ENCODE measurements at regions not wholly inside any gene's neighbourhood (a gene's known extent, or its start where the extent isn't known, plus 50 kb on each side); places are given as distances from the start of the nearest gene placed in this dataset.

DNA sequence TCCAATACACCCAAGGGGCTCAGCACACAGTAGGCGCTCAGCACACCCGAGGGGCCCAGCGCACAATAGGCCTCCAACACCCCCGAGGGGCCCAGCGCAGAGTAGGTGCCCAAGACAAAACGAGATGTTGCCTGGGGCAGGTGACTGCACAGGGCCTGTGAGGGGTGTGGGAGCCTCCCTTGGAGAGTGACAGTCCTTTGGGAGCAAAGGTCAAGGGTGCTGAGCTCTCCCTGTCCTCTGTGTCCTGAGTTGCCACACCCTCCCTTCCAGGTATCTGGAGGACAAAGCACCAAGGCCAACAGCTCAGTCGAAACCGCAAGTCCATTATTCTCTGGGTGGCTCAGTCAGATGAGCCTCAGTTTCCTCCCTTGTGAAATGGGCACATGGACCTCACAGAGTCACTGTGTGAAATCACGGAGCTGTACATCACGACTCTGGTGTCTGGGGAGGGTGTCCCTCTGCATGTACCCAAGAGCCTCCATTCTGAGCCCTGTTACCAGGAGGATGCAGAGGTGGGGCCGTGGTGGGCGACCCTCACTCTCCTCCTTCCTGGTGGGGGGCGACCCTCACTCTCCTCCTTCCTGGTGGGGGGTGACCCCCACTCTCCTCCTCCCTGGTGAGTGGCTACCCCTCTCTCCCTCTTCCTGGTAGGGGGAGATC lies 81.3 kb downstream of the FOXL3 start:
- no peak for DNase-seq (ENCODE audit: low read depth)

DNA sequence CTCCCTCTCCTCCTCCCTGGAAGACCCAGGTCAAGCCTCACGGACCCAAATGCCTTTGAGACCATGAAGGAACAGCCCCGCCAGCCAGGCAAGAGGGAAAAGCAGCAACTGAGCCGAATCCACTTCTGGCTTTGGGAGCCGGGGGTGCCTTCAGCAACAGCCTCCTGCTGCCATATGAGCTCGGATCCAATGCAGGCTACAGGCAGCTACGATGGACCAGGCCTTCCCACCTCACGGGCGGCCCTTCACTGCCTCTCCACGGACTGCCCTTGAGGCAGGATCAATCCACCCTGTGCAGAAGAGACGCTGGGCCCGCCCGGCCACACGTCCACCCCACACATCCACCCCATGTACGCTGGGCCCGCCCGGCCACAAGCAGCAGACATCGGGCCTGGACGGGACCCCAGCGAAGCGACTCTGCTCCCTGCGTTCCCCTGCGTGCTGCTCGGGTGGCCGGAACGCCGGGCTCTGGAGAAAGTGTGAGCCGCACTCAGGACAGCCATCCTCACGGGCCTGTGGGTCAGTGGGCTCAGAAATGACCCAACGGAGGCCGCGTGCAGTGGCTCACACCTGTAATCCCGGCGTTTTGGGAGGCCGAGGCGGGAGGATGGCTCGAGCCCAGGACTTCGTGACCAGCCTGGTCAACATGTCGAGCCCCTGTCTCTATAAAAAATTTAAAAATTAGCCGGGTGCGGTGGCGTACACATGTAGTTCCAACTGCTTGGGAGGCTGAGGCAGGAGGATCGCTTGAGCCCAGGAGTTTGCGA lies 82.0 kb downstream of the FOXL3 start:
- no peak for DNase-seq (ENCODE audit: low read depth)

DNA sequence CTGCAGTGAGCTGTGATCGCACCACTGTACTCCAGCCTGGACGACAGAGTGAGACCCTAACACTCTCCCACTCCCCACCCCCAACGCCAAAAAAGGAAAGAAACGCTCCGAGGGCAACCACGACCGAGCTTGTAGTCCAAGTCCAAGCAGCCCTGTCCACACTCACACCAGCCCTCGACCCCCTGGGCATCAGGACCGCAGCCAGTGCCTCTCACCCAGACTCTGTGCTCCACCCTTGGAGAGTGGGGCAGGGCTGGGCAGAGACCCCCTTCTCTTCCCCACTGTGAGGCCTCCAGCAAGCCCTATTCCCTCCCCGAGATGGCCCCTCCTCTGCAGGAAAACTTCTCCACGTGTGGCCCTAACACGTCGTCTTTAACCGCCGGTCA lies 82.6 kb downstream of the FOXL3 start:
- DNase-seq (ENCODE audit: low read depth), result no peak

DNA sequence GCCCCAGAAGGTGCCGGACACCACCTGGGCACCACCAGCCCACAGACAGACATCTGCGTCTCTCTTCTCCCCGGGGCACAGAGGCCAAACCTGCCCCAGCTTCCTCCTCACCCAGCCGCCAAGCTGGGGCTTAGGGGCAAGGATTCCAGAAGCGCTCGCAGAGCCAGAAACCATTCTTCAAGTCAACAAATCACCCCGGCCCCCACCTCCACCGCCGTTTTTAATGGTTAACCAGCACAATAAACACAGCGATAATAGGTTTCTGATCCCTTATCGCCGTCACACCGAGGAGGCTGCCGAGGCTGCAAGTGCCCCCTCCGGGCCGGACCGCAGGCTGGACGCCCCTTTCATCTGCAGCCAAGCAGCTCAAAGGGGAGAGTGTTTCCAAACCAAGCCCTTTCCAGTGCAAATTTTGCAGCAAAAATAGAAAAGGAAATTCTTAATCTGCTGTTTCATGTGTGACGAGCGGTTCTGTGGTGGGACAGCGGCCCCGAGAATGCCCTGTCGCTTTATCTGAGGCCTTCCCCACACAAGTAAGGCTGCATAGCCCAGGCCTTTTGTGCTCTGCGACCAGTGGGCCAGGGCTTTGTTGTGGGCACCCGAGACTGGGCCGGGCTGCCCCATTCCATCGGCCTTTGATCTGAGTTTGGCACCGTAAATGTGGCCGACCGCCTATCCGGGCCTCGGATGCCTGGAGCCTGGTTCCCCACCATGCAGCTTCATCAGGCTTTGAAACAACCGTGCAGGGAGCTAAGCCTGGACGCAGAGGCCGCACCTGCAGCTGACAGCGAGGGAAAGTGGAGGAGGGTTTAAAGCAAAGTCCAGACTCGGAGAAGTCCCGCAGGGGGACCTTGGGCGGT lies 83.2 kb downstream of the FOXL3 start:
- DNase-seq (ENCODE audit: low read depth), result no peak

DNA sequence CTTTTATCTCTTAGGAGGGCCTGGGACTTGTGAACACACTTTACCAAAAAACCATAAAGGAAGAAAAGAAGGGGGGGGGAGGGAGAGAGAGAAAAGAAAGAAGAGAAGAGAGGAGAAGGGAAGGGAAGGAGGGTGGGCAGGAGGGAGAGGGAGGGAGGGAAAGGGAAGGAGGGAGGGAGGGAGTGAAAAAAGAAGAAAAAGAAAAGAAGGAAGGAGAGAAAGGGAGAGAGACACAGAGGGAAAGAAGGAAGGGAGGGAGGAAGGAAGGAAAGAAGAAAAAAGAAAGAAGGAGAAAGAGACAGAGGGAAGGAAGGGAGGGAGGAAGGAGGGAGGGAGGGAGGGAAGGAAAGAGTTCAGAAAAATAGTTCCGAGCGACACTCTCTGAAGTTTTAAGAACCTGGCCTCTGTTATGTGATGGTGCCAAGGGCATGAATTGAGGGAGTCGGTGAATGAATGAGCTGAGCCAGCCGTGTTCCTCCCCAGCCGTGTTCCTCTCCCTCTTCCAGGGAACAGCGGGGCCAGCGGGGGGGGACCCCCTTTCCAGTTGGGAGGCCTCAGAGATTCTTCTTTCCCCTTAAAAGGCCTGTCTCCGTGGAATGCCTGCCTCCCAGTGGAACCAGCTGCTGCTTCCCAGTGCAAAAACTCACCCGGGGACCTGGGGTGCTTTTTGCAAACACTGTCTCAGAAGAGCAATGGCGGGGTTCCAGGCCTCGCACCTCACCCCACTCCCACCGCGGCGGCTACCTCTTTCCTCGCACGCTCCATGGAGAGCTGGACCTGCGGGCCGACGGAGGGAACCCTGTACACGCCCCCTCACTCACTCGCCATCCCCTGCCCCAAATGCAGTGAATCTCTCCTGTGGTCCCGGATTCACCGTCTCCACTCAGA lies 84.1 kb downstream of the FOXL3 start:
- no peak for DNase-seq (ENCODE audit: low read depth)

DNA sequence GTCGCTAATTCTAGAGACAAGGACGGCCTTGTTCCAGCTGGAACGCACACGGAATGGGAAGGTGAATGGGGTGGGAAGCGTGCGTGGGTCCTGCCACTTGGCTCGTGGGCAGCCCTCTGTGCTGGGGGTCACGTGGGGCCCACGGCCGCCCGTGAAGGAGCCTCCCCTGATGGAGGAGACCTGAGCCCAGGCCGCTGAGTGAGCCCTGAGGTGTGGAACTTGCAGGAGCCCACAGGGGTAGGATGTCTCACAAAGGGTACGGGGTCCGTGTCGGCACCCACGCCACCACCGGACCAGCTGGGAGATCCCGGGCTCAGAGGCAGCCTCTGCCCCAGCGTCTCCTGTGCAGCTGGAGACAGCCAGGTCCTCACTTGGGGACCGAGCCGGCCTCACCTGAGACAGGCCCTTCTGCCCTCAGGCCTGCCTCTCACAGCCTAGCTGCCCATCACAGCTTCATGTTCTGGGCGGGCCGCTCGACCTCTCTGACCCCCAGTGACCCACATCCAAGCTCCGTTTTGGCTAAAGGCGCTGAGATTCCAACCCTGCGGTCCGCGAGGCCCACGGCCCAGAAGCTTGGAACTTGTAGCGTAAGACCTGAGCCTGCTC lies 84.8 kb downstream of the FOXL3 start:
- DNase-seq (ENCODE audit: low read depth), result no peak

DNA sequence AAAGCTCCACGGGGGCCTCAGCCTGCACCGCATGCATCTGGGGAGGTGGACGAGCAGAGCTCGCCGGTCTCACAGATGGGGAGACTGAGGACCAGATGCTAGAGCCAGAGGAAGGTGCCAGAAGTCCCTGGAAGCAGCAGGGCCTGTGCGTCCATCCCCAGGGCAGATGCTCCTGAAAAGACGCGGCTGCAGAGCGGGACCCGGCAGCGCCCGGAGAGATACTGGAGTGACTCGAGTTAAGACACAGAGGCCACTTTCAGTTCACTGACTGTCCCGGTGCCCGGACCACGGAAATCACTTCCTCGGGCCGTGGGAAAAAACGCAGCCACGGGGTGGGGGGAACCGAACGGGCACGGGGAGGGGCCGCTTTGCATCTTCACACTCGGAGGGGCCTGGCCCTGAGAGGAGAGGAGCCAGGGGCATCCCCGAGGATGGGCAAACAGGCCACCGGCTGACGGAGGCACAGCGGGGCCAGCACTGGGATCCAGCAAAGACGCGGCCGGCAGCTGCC lies 85.4 kb downstream of the FOXL3 start:
- DNase-seq (ENCODE audit: low read depth), result no peak

DNA sequence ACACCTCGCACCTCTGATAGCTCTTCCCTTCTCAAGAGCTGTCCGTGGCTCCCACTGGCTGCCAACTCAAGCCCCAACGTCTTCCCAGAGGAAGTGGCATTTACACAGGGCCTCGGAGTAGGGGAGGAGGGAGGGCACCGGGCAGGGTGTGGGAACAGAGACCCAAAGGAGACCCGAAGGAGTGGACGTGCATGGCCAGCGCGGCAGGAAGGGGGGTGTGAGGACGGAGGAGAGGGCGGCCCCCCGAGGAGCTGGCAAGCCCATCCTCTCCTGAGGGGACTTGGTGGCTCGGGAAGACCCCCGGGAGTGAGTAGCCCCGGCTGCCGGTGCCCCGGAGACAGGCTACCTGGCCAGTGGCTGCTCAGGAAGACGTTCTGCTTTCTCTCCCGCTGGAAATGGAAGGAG lies 85.9 kb downstream of the FOXL3 start:
- DNase-seq (ENCODE audit: low read depth), result no peak

DNA sequence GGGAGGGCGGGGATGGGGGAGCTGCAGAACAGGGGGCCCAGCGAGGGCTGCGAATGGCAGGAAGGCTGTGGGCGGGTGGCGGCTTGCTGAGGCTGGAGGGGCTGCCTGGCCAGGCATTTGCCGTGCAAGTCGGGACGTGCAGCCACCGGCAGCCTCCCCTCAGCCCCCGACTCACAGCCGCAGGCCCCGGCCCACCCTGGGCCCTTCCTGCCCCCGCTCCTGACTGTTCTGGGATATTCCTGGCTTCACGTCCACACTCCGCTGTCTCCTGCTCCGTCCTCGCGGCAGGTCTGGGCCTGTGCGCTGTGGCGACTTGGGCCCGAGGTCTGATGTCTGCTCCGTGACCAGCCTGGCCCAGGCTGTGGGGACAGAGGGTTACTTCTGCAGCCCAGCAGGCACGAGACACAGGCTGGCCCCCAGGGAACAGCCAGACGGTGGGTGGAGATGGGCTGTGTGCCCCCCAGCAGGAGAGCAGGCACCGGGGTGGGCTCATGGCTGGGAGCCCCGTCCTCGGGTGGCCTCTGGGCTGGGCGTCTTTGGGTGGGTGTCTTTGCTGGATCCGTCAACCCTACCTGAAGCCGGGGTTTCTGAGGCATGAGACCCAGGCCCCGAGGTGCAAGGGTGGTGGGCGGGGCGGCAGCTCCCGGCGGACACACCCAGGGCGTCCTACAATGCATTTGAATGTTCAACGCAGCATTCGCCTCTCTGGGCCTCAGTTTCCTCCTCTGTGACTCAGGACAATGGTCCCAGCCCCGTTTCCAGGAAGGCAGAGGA lies 86.5 kb downstream of the FOXL3 start:
- DNase-seq (ENCODE audit: low read depth), result no peak

DNA sequence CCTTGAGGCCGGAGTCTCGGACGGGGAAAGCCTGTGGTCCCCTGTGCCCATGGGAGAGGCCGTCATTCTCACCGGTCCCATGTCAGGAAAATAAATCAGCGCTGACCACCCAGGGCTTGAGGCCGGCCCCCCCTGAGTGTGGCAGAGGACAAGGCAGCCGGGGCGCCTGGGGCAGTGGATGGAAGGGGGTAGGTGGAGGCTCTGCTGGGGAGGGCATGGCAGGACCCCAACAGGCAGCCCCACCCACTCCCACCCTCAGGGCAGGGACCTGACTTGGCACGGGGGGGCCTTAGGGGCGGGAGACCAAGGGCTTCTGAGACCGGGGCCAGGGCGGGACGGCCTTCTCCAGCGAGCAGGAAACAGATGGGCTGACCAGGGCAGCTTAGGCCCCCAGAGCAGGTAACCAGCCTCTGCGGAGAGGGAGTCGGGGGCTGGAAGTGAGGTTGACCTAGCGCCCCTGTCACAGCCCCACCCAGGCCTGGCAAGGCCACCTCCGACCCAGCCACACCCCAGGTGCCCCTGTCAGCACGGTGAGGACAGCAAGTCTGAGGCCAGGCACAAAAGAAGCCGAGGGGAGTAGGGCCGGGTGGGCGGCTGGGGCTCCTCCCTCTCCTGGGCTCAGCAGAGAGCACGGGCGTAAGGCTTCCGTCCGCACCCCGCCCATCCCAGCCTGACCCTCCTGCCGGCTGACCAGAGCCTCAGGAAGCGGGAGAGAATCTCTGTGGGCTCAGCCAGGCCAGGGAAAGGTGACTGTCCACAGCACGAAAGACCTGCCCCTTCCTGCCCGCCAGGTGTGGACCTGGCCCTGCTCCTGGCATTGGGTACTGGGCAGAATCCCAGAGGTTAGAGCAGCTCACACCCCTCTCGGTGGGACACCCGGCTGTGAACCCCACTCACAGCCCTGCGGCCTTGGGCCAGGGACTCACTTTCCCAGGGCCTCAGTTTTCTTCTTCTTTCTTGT lies 87.4 kb downstream of the FOXL3 start:
- DNase-seq (ENCODE audit: low read depth), result no peak

DNA sequence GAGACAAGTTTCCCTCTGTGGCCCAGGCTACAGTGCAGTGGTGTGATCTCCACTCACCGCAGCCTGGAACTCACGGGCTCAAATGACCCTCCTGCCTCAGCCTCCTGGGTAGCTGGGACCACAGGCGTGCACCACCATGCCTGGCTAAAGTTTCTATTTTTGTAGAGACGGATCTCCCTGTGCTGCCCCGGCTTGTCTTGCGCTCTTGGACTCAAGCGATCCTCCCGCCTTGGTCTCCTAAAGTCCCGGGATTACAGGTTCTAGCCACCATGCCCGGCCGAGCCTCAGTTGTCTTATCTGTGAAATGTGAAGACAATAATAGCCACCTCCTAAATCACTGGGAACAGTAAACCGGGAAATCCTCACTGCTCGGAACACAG lies 88.1 kb downstream of the FOXL3 start:
- no peak for DNase-seq (ENCODE audit: low read depth)

DNA sequence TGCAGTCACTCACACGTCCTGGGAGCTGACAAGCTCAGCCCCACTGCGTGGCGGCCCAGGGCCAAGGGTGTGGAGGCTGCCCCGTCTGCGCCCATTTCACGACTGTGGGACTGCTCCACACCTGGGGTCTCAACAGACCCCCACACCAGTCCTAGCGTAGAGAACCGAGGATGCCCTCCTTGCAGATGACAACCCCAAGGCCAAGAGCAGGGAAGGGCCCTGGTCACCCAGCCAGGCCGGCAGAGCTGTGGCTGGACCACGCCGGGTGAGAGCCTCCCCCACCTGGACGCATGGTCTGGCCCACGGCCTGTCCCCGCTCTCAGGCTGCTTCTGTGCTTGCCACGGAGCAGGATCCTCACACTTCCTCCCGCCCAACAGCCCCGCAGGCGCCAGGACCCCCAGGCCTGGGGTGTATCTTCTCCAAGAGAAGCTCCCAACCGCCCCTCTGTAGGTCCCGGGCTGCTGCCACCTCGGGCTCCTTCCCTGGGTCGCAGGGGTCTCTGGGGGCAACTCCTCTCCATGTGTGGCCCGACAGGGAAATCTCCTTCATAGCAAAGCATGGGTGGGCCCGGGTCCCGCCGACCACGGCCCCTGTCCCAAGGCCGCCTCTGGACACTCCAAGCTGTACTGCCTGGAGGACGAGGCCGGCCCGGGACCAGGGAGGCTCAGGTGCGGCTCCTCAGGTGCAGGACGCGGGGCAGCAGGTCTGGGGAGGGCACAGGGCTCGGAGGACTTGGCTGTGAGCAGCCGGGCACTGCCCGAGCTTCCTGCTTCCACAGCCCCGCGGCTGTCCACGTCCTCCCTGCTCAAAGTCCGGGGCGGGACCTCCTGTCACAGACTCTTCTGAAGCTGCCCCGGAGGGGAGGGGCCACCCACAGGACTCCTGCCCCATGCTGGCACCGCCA lies 88.8 kb downstream of the FOXL3 start:
- no peak for DNase-seq (ENCODE audit: low read depth)

DNA sequence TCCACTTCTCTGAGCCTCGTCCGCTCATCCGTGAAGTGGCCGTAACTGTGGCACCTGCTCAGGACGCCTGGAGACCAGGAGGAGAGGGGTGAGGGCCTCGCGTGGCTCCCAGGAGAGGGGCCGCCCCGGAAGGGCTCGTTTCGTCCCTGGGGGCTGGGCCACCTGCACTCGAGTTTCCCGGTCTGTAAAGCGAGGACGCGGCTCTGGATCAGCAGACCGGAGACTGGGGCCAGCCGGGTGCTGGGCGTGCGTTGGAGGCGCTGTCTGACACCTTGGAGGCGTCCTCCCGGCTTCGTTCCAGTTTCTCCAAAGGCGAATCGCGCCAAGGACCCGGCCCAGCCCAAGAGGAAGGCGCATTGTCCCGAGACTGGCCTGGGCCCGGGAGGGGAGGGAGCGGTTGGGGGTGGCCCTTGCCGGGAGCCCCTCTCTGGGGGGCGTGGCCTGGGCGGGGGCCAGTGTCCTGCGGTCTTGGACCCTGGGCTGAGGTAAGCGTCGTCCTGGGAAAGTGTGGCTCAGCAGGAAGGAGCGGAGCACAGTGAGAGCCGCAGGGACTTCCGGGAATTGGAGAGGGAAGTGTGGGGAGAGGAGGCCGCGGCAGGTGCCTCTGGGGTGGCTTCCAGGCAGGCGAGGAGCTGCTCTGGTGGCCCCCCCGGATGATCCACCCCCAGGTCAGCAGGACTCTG lies 89.6 kb downstream of the FOXL3 start:
- DNase-seq (ENCODE audit: low read depth), result no peak

DNA sequence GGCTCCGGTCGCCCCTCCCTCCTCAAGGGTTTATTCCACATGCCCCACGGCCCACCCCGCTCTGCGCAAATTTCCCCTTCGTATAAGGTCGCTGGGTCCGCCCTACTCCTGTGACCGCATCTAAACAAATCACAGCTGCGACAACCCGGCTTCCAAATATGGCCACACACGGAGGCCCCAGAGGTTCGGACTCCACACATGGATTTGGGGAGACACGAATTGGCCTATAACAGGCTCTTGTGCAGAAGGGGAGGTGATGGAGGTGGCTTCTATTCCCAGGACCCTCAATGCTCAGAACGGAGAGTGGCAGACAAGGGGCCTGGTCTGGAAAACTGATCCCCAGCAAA lies 90.1 kb downstream of the FOXL3 start:
- no peak for DNase-seq (ENCODE audit: low read depth)

DNA sequence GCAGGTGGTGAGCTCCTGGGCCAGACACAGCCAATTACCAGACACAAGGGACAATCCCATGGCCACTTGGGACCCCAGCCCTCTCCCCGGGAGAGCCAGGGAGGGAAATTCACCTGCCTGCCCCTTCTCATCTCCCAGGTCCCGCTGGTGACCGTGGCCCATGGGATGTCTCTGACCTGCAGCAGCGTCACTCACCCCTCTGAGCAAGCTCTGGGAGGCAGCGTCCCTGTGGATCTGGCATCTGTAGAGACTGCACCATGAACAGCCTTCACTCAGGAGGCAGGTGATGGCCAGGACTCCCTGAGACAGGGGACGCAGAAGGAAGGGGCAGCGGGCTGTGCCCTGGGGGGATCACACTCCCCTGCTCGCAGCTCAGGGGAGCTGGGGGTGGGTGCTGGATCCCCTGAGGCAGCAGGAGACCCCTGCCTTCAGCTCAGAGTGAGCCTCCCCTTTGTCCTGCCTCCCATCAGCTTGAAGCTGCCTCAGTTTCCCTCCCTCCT lies 90.8 kb downstream of the FOXL3 start:
- no peak for DNase-seq (ENCODE audit: low read depth)

DNA sequence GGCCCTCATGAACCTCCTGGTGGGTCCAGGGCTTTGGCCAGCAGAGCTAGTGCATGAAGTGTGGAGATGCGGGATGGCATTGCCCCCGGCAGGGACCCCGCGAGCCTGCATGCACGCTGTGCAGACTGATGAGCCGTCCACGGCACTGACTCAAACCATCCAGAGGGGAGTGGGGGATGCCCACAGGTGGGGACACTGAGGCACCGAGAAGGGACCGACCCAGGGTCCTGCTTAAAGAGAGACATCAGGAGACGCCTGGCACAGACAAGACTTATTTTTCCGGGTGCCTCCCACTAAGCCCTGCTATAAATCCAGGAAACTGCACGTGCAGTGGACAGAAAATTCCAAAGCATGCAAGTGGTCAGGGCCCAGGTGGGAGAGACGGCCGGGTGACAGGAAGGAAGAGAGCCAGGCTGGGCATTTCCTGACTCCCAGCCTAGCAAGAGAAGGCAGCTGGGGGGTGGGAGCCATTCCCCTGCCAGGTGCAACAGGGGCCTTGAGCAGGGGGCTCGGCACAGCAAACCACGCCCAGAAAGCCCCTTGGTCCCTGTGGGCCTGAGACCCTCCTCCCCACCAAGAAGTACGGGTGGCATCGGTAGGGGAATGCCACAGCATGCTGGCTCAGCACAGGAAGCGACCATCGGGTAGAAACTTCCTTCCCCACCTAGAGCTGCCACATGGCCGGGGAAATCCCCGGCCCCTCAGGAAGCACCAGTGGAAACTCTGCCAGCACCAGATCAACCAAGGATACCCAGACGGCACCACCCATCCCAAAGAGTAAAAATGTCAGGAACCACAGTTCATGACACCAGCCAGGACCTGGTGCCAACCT lies 91.5 kb downstream of the FOXL3 start:
- no peak for DNase-seq (ENCODE audit: low read depth)

DNA sequence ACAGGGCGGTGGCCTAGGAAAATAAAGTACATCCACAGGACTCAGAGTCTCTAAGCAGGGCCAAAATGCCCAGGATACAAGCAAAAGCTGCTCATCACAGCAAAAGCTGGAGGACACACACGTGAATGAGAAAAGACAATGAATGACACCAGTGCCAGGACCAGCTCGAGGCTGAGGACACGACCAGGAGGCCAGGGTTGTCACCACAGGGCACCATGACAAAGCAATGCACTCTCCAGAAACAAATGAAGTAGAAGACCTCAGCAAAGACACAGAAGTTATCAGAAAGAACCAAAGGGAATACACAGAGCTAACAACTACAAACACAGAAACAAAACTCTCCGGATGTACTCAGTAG lies 92.1 kb downstream of the FOXL3 start:
- DNase-seq (ENCODE audit: low read depth), result no peak
